Neural cell (in vitro differentiated cells): ENCODE measurements at regions not wholly inside any gene's neighbourhood (a gene's known extent, or its start where the extent isn't known, plus 50 kb on each side); places are given as distances from the start of the nearest gene placed in this dataset.

Source experiments
- H2AFZ ChIP-seq: fragments of 200-600, 300-800 bp; sonication (generic), shearing (Covaris generic); 2 replicates; pipeline ENCODE4 v1.6.0; 2014; ENCODE audit warnings: low read depth, mild to moderate bottlenecking, antibody characterized with exemption, low read length, moderate library complexity
- H3F3A ChIP-seq: fragments of 200-600 bp; shearing (Covaris generic); 2 replicates; pipeline ENCODE4 v1.6.1; 2016; ENCODE audit warnings: mild to moderate bottlenecking, moderate library complexity, mixed read lengths, antibody characterized with exemption, low read length; ENCODE audit not compliant: insufficient read depth, poor library complexity, severe bottlenecking
- H3K27ac ChIP-seq: fragments of 200-600, 300-800 bp; sonication (generic), shearing (Covaris generic); 2 replicates; pipeline ENCODE4 v1.5.1; 2014; ENCODE audit warnings: mild to moderate bottlenecking, low read length, moderate library complexity
- H3K27me3 ChIP-seq: fragments of 300-800, 200-600 bp; sonication (generic), shearing (Covaris generic); 2 replicates; pipeline ENCODE4 v1.6.0; 2014; ENCODE audit warnings: mild to moderate bottlenecking, low read depth, low read length, moderate library complexity; ENCODE audit not compliant: insufficient read depth
- H3K36me3 ChIP-seq: fragments of 300-800, 200-600 bp; sonication (generic), shearing (Covaris generic); 2 replicates; pipeline ENCODE4 v1.5.1; 2014; ENCODE audit warnings: mild to moderate bottlenecking, antibody characterized with exemption, low read length, moderate library complexity; ENCODE audit not compliant: insufficient read depth
- H3K4me2 ChIP-seq: fragments of 300-800, 200-600 bp; sonication (generic), shearing (Covaris generic); 2 replicates; pipeline ENCODE4 v1.6.0; 2014; ENCODE audit warnings: mild to moderate bottlenecking, low read length
- H3K4me3 ChIP-seq: fragments of 300-800, 200-600 bp; sonication (generic), shearing (Covaris generic); 2 replicates; pipeline ENCODE4 v1.5.1; 2014; ENCODE audit warnings: mild to moderate bottlenecking, low read length, moderate library complexity
- H3K79me2 ChIP-seq: fragments of 200-600 bp; shearing (Covaris generic); replicated peaks from 2 replicates; pipeline ENCODE4 v1.6.0; 2014; ENCODE audit warnings: mild to moderate bottlenecking, low read length, moderate library complexity; ENCODE audit not compliant: insufficient read depth
- H3K9ac ChIP-seq: fragments of 300-800, 200-600 bp; sonication (generic), shearing (Covaris generic); 2 replicates; pipeline ENCODE4 v1.6.1; 2016; ENCODE audit warnings: mild to moderate bottlenecking, low read length, mixed read lengths
- H3K9me2 ChIP-seq: fragments of 200-600 bp; shearing (Covaris generic); 2 replicates; pipeline ENCODE4 v1.6.1; 2016; ENCODE audit warnings: mild to moderate bottlenecking, low read length, mixed read lengths; ENCODE audit not compliant: insufficient read depth
- H3K9me3 ChIP-seq: fragments of 200-600, 300-800 bp; sonication (generic), shearing (Covaris generic); 2 replicates; pipeline ENCODE4 v1.6.1; 2016; ENCODE audit warnings: mild to moderate bottlenecking, mixed run types, low read length, moderate library complexity, mixed read lengths
- H4K20me1 ChIP-seq: fragments of 200-600 bp; shearing (Covaris generic); 2 replicates; pipeline ENCODE4 v1.6.1; 2016; ENCODE audit warnings: mild to moderate bottlenecking, mixed run types; ENCODE audit not compliant: insufficient read depth
- EP300 ChIP-seq: fragments of 450-650 bp; conservative IDR thresholded peaks from 2 replicates; pipeline ENCODE4 v1.6.1; 2014; ENCODE audit warnings: antibody characterized with exemption, mild to moderate bottlenecking, moderate library complexity; ENCODE audit not compliant: poor library complexity, severe bottlenecking
- EZH2 ChIP-seq: fragments of 200-600, 300-800 bp; shearing (Covaris generic), sonication (generic); IDR thresholded peaks from 2 replicates; pipeline ENCODE4 v1.6.1; 2014; ENCODE audit warnings: antibody characterized with exemption, low read length, borderline replicate concordance, mild to moderate bottlenecking; ENCODE audit not compliant: insufficient read depth, poor library complexity, severe bottlenecking
- MXI1 ChIP-seq: fragments of 450-650 bp; conservative IDR thresholded peaks from 2 replicates; pipeline ENCODE4 v1.6.1; 2014; ENCODE audit warnings: antibody characterized with exemption, mild to moderate bottlenecking; ENCODE audit not compliant: poor library complexity, severe bottlenecking
- POLR2AphosphoS5 ChIP-seq: IDR thresholded peaks from 2 replicates; pipeline ENCODE4 v1.6.1; 2012
- RAD21 ChIP-seq: fragments of 450-650 bp; conservative IDR thresholded peaks from 2 replicates; pipeline ENCODE4 v1.6.1; 2014; ENCODE audit warnings: antibody characterized with exemption, mild to moderate bottlenecking, moderate library complexity
- SMC3 ChIP-seq: fragments of 450-650 bp; conservative IDR thresholded peaks from 2 replicates; pipeline ENCODE4 v1.6.1; 2014; ENCODE audit warnings: antibody characterized with exemption, mild to moderate bottlenecking, moderate library complexity; ENCODE audit not compliant: poor library complexity
- TAF1 ChIP-seq: IDR thresholded peaks from 2 replicates; pipeline ENCODE4 v1.6.1; 2012; ENCODE audit warnings: low read depth
- TF ChIP-seq, protein P1 (sequence below): fragments of 450-650 bp; IDR thresholded peaks from 2 replicates; pipeline ENCODE4 v1.5.1; 2014; ENCODE audit warnings: antibody characterized with exemption, mild to moderate bottlenecking, moderate library complexity; ENCODE audit not compliant: poor library complexity, severe bottlenecking
- TF ChIP-seq, protein P2 (sequence below): IDR thresholded peaks from 2 replicates; pipeline ENCODE4 v1.6.1; 2012; ENCODE audit warnings: borderline replicate concordance

DNA sequence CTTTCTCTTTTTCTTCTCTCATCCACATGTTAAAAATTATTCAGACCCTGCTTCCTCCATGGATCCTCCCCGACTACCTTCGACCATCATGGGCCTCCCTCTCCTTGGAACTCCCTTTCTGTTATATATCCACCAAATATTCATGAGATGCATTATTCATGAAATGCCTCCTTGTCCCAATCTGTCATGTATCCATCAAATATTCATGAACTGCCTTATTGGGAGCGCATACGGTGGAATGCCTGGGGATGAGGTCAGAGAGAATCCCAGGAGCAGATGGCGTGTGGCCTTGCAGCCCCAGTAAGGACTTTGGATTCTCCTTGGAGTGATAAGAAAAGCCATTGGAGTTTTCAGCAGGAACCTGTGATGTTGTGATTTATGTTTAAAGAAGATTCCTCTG, 97.0 kb downstream of the NRN1 start:
- Histone ChIP-seq H3K4me2 (no peak overlapping the region), H3F3A (no peaks in the 10 kb centered on the region), H4K20me1 (no peaks in the 10 kb centered on the region), H3K9me2 (no peaks in the 10 kb centered on the region), H3K4me3 (no peak overlapping the region), H2AFZ (no peak overlapping the region), H3K79me2 (no peaks in the 10 kb centered on the region), H3K27ac (no peak overlapping the region), H3K27me3 (no peaks in the 10 kb centered on the region), H3K36me3 (no peaks in the 10 kb centered on the region), H3K9ac (no peak overlapping the region), H3K9me3 (no peaks in the 10 kb centered on the region)
- no peak for TF ChIP-seq POLR2AphosphoS5
- no peak for TF ChIP-seq TAF1
- TF ChIP-seq EP300, result no peak
- TF ChIP-seq, protein P1, sequence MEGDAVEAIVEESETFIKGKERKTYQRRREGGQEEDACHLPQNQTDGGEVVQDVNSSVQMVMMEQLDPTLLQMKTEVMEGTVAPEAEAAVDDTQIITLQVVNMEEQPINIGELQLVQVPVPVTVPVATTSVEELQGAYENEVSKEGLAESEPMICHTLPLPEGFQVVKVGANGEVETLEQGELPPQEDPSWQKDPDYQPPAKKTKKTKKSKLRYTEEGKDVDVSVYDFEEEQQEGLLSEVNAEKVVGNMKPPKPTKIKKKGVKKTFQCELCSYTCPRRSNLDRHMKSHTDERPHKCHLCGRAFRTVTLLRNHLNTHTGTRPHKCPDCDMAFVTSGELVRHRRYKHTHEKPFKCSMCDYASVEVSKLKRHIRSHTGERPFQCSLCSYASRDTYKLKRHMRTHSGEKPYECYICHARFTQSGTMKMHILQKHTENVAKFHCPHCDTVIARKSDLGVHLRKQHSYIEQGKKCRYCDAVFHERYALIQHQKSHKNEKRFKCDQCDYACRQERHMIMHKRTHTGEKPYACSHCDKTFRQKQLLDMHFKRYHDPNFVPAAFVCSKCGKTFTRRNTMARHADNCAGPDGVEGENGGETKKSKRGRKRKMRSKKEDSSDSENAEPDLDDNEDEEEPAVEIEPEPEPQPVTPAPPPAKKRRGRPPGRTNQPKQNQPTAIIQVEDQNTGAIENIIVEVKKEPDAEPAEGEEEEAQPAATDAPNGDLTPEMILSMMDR, result no peak
- TF ChIP-seq, protein P2, sequence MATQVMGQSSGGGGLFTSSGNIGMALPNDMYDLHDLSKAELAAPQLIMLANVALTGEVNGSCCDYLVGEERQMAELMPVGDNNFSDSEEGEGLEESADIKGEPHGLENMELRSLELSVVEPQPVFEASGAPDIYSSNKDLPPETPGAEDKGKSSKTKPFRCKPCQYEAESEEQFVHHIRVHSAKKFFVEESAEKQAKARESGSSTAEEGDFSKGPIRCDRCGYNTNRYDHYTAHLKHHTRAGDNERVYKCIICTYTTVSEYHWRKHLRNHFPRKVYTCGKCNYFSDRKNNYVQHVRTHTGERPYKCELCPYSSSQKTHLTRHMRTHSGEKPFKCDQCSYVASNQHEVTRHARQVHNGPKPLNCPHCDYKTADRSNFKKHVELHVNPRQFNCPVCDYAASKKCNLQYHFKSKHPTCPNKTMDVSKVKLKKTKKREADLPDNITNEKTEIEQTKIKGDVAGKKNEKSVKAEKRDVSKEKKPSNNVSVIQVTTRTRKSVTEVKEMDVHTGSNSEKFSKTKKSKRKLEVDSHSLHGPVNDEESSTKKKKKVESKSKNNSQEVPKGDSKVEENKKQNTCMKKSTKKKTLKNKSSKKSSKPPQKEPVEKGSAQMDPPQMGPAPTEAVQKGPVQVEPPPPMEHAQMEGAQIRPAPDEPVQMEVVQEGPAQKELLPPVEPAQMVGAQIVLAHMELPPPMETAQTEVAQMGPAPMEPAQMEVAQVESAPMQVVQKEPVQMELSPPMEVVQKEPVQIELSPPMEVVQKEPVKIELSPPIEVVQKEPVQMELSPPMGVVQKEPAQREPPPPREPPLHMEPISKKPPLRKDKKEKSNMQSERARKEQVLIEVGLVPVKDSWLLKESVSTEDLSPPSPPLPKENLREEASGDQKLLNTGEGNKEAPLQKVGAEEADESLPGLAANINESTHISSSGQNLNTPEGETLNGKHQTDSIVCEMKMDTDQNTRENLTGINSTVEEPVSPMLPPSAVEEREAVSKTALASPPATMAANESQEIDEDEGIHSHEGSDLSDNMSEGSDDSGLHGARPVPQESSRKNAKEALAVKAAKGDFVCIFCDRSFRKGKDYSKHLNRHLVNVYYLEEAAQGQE, result no peak
- TF ChIP-seq EZH2, result no peak
- no peak for TF ChIP-seq SMC3
- no peak for TF ChIP-seq MXI1

DNA sequence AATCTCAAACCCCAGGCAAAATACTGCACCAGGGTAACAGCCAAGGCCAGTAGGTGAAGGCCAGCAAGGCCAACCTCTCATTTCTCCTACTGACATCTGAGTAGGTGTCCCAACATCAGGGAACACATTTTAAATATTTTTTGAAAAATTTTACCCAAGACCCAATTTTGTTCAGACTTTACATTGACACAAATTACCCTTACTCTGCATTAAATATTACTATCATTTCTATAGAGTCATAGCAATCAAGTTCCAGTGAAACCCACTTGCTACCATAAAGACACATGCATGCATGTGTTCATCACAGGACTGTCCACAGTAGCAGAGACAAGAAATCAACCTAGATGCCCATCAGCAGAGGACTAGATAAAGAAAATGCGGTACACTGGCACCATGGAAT, 99.9 kb downstream of the NRN1 start:
- Histone ChIP-seq H3K36me3 (no peaks in the 10 kb centered on the region), H3K79me2 (no peaks in the 10 kb centered on the region), H3F3A (no peaks in the 10 kb centered on the region), H4K20me1 (no peaks in the 10 kb centered on the region), H2AFZ (no peak overlapping the region), H3K27me3 (no peaks in the 10 kb centered on the region), H3K27ac (no peak overlapping the region), H3K4me3 (no peak overlapping the region), H3K9me2 (no peaks in the 10 kb centered on the region), H3K9me3 (no peaks in the 10 kb centered on the region), H3K9ac (no peak overlapping the region), H3K4me2 (no peak overlapping the region)
- TF ChIP-seq EZH2 (no peak), RAD21 (no peak), MXI1 (no peak), POLR2AphosphoS5 (no peak), EP300 (no peak), SMC3 (no peak), TAF1 (no peak)
- TF ChIP-seq, protein P1, result no peak
- TF ChIP-seq, protein P2, result no peak
